HL-60 (cell line): ENCODE measurements at regions not wholly inside any gene's neighbourhood (a gene's known extent, or its start where the extent isn't known, plus 50 kb on each side); places are given as distances from the start of the nearest gene placed in this dataset.

Experiments
- GABPA ChIP-seq: IDR thresholded peaks from 2 replicates; pipeline ENCODE4 v1.6.1; 2012; ENCODE audit warnings: low read depth
- SPI1 ChIP-seq: IDR thresholded peaks from 2 replicates; pipeline ENCODE4 v1.6.1; 2012; ENCODE audit warnings: low read depth, mild to moderate bottlenecking, borderline replicate concordance
- TF ChIP-seq, protein P1 (sequence below): IDR thresholded peaks from one replicate; pipeline ENCODE4 v1.5.1; 2011; ENCODE audit warnings: low read length, control low read depth, inconsistent platforms; ENCODE audit not compliant: insufficient read depth

DNA sequence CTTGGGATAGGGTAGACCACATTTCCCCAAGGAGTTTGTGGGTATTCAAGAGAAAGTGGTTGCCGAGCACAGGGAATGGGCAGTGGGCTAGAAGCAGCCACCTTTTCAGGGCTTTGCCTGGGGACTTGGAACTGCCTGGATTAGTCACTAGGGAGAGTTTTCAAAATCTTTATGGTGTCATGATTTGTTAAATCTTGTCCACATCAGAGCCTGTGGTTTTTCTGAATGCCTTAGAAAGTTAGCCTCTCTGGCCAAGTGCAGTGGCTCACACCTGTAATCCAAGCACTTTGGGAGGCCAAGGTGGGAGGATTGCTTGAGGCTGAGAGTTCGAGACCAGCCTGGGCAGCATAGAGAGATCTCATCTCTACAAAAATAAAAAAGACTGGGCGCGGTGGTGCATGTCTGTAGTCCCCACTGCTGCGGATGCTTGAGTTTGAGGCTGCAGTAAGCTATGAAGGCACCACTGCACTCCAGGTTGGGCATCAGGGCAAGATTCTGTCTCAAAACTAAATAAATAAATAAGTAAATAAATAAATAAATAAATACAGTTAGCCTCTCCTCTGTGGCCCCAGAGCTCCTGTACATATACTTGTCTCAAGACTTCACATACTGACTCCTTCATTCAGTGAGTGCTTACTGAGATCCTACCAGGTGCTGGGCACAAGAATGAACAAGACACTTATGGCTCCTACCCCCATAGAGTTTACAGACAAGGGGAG lies 76.3 kb upstream of the HNF1B start:
- TF ChIP-seq, protein P1, sequence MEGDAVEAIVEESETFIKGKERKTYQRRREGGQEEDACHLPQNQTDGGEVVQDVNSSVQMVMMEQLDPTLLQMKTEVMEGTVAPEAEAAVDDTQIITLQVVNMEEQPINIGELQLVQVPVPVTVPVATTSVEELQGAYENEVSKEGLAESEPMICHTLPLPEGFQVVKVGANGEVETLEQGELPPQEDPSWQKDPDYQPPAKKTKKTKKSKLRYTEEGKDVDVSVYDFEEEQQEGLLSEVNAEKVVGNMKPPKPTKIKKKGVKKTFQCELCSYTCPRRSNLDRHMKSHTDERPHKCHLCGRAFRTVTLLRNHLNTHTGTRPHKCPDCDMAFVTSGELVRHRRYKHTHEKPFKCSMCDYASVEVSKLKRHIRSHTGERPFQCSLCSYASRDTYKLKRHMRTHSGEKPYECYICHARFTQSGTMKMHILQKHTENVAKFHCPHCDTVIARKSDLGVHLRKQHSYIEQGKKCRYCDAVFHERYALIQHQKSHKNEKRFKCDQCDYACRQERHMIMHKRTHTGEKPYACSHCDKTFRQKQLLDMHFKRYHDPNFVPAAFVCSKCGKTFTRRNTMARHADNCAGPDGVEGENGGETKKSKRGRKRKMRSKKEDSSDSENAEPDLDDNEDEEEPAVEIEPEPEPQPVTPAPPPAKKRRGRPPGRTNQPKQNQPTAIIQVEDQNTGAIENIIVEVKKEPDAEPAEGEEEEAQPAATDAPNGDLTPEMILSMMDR: no peak
- no peak for TF ChIP-seq SPI1
- no peak for TF ChIP-seq GABPA
